ENCODE measurements at regions not wholly inside any gene's neighbourhood (a gene's known extent, or its start where the extent isn't known, plus 50 kb on each side); places are given as distances from the start of the nearest gene placed in this dataset.

- H3K23ac ChIP-seq (ENCODE audit: low read length in 2 of 2), result no peak overlapping the region
- peaks cover 0 to 3% of the 10 kb centered on the region in 2 experiments for H3K27me3 ChIP-seq (ENCODE audit: control insufficient read depth in 1 of 2, insufficient read depth in 1 of 2, low read length in 2 of 2)
- H2BK5ac ChIP-seq (ENCODE audit: low read depth, low read length, poor library complexity, severe bottlenecking), result no peak overlapping the region
- no peak overlapping the region for H4K8ac ChIP-seq (ENCODE audit: low read length)
- no peak overlapping the region for H2BK12ac ChIP-seq (ENCODE audit: low read length in 2 of 2)
- no peaks in the 10 kb centered on the region for H3K79me1 ChIP-seq (replicated peaks; ENCODE audit: low read length, poor library complexity, severe bottlenecking)
- H2AFZ ChIP-seq (ENCODE audit: low read depth, low read length), result no peak overlapping the region
- H2AK5ac ChIP-seq (ENCODE audit: low read length, severe bottlenecking), result no peak overlapping the region
- WGBS, result 93% methylated on average over 5 of the region's 6 CpGs
- no peaks in the 10 kb centered on the region for H3K36me3 ChIP-seq (ENCODE audit: control insufficient read depth in 1 of 2, insufficient read depth in 2 of 2, low read depth in 1 of 2, low read length in 2 of 2)
- H4K91ac ChIP-seq (ENCODE audit: low read length), result no peak overlapping the region
- H3K27ac ChIP-seq (ENCODE audit: low read length, poor library complexity, severe bottlenecking), result no peak overlapping the region
- peaks cover 3% of the 10 kb centered on the region for H3K9me3 ChIP-seq (ENCODE audit: control insufficient read depth, low read length)
- no peak overlapping the region for H2BK15ac ChIP-seq (ENCODE audit: low read depth, poor library complexity, severe bottlenecking)
- H3K9ac ChIP-seq (ENCODE audit: low read length), result no peak overlapping the region
- H3K14ac ChIP-seq (ENCODE audit: low read length in 2 of 2), result no peak overlapping the region
- H3K4ac ChIP-seq (ENCODE audit: low read depth in 1 of 2, low read length in 2 of 2), result no peak overlapping the region
- no peak overlapping the region for H3K4me2 ChIP-seq (ENCODE audit: low read length, poor library complexity, severe bottlenecking)
- no peaks in the 10 kb centered on the region for H3K4me1 ChIP-seq (ENCODE audit: control insufficient read depth, insufficient read depth, low read depth, low read length)
- H3K4me3 ChIP-seq (ENCODE audit: insufficient read depth in 1 of 2, low read depth in 1 of 2, low read length in 2 of 2), result no peak overlapping the region
- no peak overlapping the region for H3K18ac ChIP-seq (ENCODE audit: low read depth in 1 of 2, low read length in 2 of 2)
- H2BK120ac ChIP-seq (ENCODE audit: low read depth, low read length), result no peak overlapping the region
- no peak for DNase-seq
These were observed 196.5 kb downstream of the MEX3B start for GRCh38 chr15:81849289-81849688.

GRCh38 chr15:81848701-81849100 lies 197.1 kb downstream of the MEX3B start:
- Histone ChIP-seq H3K36me3 (ENCODE audit: control insufficient read depth in 1 of 2, insufficient read depth in 2 of 2, low read depth in 1 of 2, low read length in 2 of 2) (no peaks in the 10 kb centered on the region), H3K9ac (ENCODE audit: low read length) (no peak overlapping the region), H3K23ac (ENCODE audit: low read length in 2 of 2) (no peak overlapping the region), H2AFZ (ENCODE audit: low read depth, low read length) (no peak overlapping the region), H3K79me1 (replicated peaks; ENCODE audit: low read length, poor library complexity, severe bottlenecking) (no peaks in the 10 kb centered on the region), H3K27me3 (ENCODE audit: control insufficient read depth in 1 of 2, insufficient read depth in 1 of 2, low read length in 2 of 2) (peaks cover 0 to 3% of the 10 kb centered on the region in 2 experiments), H4K91ac (ENCODE audit: low read length) (no peak overlapping the region), H2BK5ac (ENCODE audit: low read depth, low read length, poor library complexity, severe bottlenecking) (no peak overlapping the region), H2AK5ac (ENCODE audit: low read length, severe bottlenecking) (no peak overlapping the region), H3K4me2 (ENCODE audit: low read length, poor library complexity, severe bottlenecking) (no peak overlapping the region), H3K14ac (ENCODE audit: low read length in 2 of 2) (no peak overlapping the region), H2BK120ac (ENCODE audit: low read depth, low read length) (no peak overlapping the region), H4K8ac (ENCODE audit: low read length) (no peak overlapping the region), H2BK12ac (ENCODE audit: low read length in 2 of 2) (no peak overlapping the region), H3K18ac (ENCODE audit: low read depth in 1 of 2, low read length in 2 of 2) (no peak overlapping the region), H3K4ac (ENCODE audit: low read depth in 1 of 2, low read length in 2 of 2) (no peak overlapping the region), H3K4me3 (ENCODE audit: insufficient read depth in 1 of 2, low read depth in 1 of 2, low read length in 2 of 2) (no peak overlapping the region), H2BK15ac (ENCODE audit: low read depth, poor library complexity, severe bottlenecking) (no peak overlapping the region), H3K4me1 (ENCODE audit: control insufficient read depth, insufficient read depth, low read depth, low read length) (no peaks in the 10 kb centered on the region), H3K27ac (ENCODE audit: low read length, poor library complexity, severe bottlenecking) (no peak overlapping the region), H3K9me3 (ENCODE audit: control insufficient read depth, low read length) (peaks cover 3% of the 10 kb centered on the region)
- no peak for DNase-seq
- WGBS, result 100% methylated on average over 1 of the region's 2 CpGs

- H2BK12ac ChIP-seq (ENCODE audit: low read length in 2 of 2), result no peak overlapping the region
These were observed 201.9 kb downstream of the MEX3B start for GRCh38 chr15:81843757-81844407.

GRCh38 chr15:81843226-81843625 lies 202.6 kb downstream of the MEX3B start:
- H3K23ac ChIP-seq (ENCODE audit: low read length in 2 of 2), result no peak overlapping the region
- no peaks in the 10 kb centered on the region for H3K79me1 ChIP-seq (replicated peaks; ENCODE audit: low read length, poor library complexity, severe bottlenecking)
- DNase-seq, result no peak
- no peak overlapping the region for H3K4ac ChIP-seq (ENCODE audit: low read depth in 1 of 2, low read length in 2 of 2)
- 93% methylated on average over 4 of the region's 5 CpGs for WGBS
- H3K27ac ChIP-seq (ENCODE audit: low read length, poor library complexity, severe bottlenecking), result no peak overlapping the region
- no peaks in the 10 kb centered on the region for H3K9me3 ChIP-seq (ENCODE audit: control insufficient read depth, low read length)
- H2BK120ac ChIP-seq (ENCODE audit: low read depth, low read length), result no peak overlapping the region
- H4K8ac ChIP-seq (ENCODE audit: low read length), result no peak overlapping the region
- H3K36me3 ChIP-seq (ENCODE audit: control insufficient read depth in 1 of 2, insufficient read depth in 2 of 2, low read depth in 1 of 2, low read length in 2 of 2), result no peaks in the 10 kb centered on the region
- no peaks in the 10 kb centered on the region for H3K27me3 ChIP-seq (ENCODE audit: control insufficient read depth in 1 of 2, insufficient read depth in 1 of 2, low read length in 2 of 2)
- no peak overlapping the region for H3K9ac ChIP-seq (ENCODE audit: low read length)
- no peak overlapping the region for H3K4me3 ChIP-seq (ENCODE audit: insufficient read depth in 1 of 2, low read depth in 1 of 2, low read length in 2 of 2)
- H2BK15ac ChIP-seq (ENCODE audit: low read depth, poor library complexity, severe bottlenecking), result no peak overlapping the region
- no peak overlapping the region for H3K14ac ChIP-seq (ENCODE audit: low read length in 2 of 2)
- H2BK12ac ChIP-seq (ENCODE audit: low read length in 2 of 2), result no peak overlapping the region
- H3K4me1 ChIP-seq (ENCODE audit: control insufficient read depth, insufficient read depth, low read depth, low read length), result no peaks in the 10 kb centered on the region
- no peak overlapping the region for H2AK5ac ChIP-seq (ENCODE audit: low read length, severe bottlenecking)
- H3K18ac ChIP-seq (ENCODE audit: low read depth in 1 of 2, low read length in 2 of 2), result no peak overlapping the region
- no peak overlapping the region for H3K4me2 ChIP-seq (ENCODE audit: low read length, poor library complexity, severe bottlenecking)
- H4K91ac ChIP-seq (ENCODE audit: low read length), result no peak overlapping the region
- no peak overlapping the region for H2AFZ ChIP-seq (ENCODE audit: low read depth, low read length)
- H2BK5ac ChIP-seq (ENCODE audit: low read depth, low read length, poor library complexity, severe bottlenecking), result no peak overlapping the region

More at GRCh38 chr15:81843757-81844407, 201.9 kb downstream of the MEX3B start:
- Histone ChIP-seq H4K8ac (ENCODE audit: low read length) (no peak overlapping the region), H3K27ac (ENCODE audit: low read length, poor library complexity, severe bottlenecking) (no peak overlapping the region), H3K14ac (ENCODE audit: low read length in 2 of 2) (no peak overlapping the region), H3K36me3 (ENCODE audit: control insufficient read depth in 1 of 2, insufficient read depth in 2 of 2, low read depth in 1 of 2, low read length in 2 of 2) (no peaks in the 10 kb centered on the region), H3K4me3 (ENCODE audit: insufficient read depth in 1 of 2, low read depth in 1 of 2, low read length in 2 of 2) (no peak overlapping the region), H3K23ac (ENCODE audit: low read length in 2 of 2) (no peak overlapping the region), H3K9ac (ENCODE audit: low read length) (no peak overlapping the region), H3K4me2 (ENCODE audit: low read length, poor library complexity, severe bottlenecking) (no peak overlapping the region), H4K91ac (ENCODE audit: low read length) (no peak overlapping the region), H3K27me3 (ENCODE audit: control insufficient read depth in 1 of 2, insufficient read depth in 1 of 2, low read length in 2 of 2) (no peaks in the 10 kb centered on the region), H2AK5ac (ENCODE audit: low read length, severe bottlenecking) (no peak overlapping the region), H2BK15ac (ENCODE audit: low read depth, poor library complexity, severe bottlenecking) (no peak overlapping the region), H2BK5ac (ENCODE audit: low read depth, low read length, poor library complexity, severe bottlenecking) (no peak overlapping the region), H2AFZ (ENCODE audit: low read depth, low read length) (no peak overlapping the region), H3K4me1 (ENCODE audit: control insufficient read depth, insufficient read depth, low read depth, low read length) (no peaks in the 10 kb centered on the region), H2BK120ac (ENCODE audit: low read depth, low read length) (no peak overlapping the region), H3K79me1 (replicated peaks; ENCODE audit: low read length, poor library complexity, severe bottlenecking) (no peaks in the 10 kb centered on the region), H3K4ac (ENCODE audit: low read depth in 1 of 2, low read length in 2 of 2) (no peak overlapping the region), H3K18ac (ENCODE audit: low read depth in 1 of 2, low read length in 2 of 2) (no peak overlapping the region), H3K9me3 (ENCODE audit: control insufficient read depth, low read length) (no peaks in the 10 kb centered on the region)
- 97% methylated on average over 6 of the region's 6 CpGs for WGBS
- no peak for DNase-seq
